K562 (cell line): ENCODE measurements at regions not wholly inside any gene's neighbourhood (a gene's known extent, or its start where the extent isn't known, plus 50 kb on each side); places are given as distances from the start of the nearest gene placed in this dataset.
A peak's percentile ranks its signal among the peaks of the same experiment; 100 is the strongest.

ENCODE experiments used
- ADNP ChIP-seq: fragments of 200-800 bp; sonication (Bioruptor generic); IDR thresholded peaks from 2 replicates; pipeline ENCODE4 v1.6.1; 2016; ENCODE audit warnings: missing genetic modification characterization, missing compliant biosample characterization
- CCAR2 ChIP-seq: fragments of 200-400 bp; formaldehyde crosslinking; IDR thresholded peaks from 2 replicates; pipeline ENCODE4 v1.6.1; 2017; ENCODE audit warnings: mild to moderate bottlenecking, low read depth, low read length
- FOXP1 ChIP-seq: sonication (generic); formaldehyde crosslinking; IDR thresholded peaks from 2 replicates; pipeline ENCODE4 v1.8.0; 2022; ENCODE audit warnings: mild to moderate bottlenecking, missing genetic modification reagents
- GATA2 ChIP-seq: sonication (generic); formaldehyde crosslinking; IDR thresholded peaks from 2 replicates; pipeline ENCODE4 v1.4.0; 2020; ENCODE audit warnings: mild to moderate bottlenecking, missing genetic modification reagents
- GATAD2B ChIP-seq: fragments of 450-650 bp; IDR thresholded peaks from 2 replicates; pipeline ENCODE4 v1.6.1; 2017; ENCODE audit warnings: mild to moderate bottlenecking, borderline replicate concordance
- HDGF ChIP-seq: fragments of 450-650 bp; IDR thresholded peaks from 2 replicates; pipeline ENCODE4 v1.6.1; 2016
- HNRNPH1 ChIP-seq: fragments of 200-400 bp; formaldehyde crosslinking; optimal IDR thresholded peaks from 2 replicates; pipeline ENCODE3; 2017; ENCODE audit warnings: low read depth, mild to moderate bottlenecking, low read length, moderate library complexity
- LCOR ChIP-seq: sonication (generic); formaldehyde crosslinking; IDR thresholded peaks from 2 replicates; pipeline ENCODE4 v1.8.0; 2022; ENCODE audit warnings: mild to moderate bottlenecking, missing genetic modification reagents
- NFIC ChIP-seq: fragments of 450-650 bp; IDR thresholded peaks from 2 replicates; pipeline ENCODE4 v1.6.1; 2017; ENCODE audit warnings: mild to moderate bottlenecking, inconsistent platforms
- REST ChIP-seq, 2 experiments: fragments of 450-650 bp; formaldehyde crosslinking in 1 of 2; IDR thresholded peaks; 2 replicates each; pipeline versions ENCODE4 v1.4.0 to v1.6.1; 2014 to 2020; ENCODE audit warnings: mild to moderate bottlenecking in 2 of 2, borderline replicate concordance in 1 of 2, low read depth in 1 of 2
- TEAD4 ChIP-seq, 2 experiments: sonication (generic) in 1 of 2; formaldehyde crosslinking in 1 of 2; IDR thresholded peaks; 2 replicates each; pipeline versions ENCODE4 v1.6.1 to v1.8.0; 2012 to 2022; ENCODE audit warnings: borderline replicate concordance in 1 of 2, inconsistent platforms in 1 of 2, low read length in 1 of 2, mild to moderate bottlenecking in 1 of 2, missing genetic modification reagents in 1 of 2
- TFE3 ChIP-seq: fragments of 450-650 bp; formaldehyde crosslinking; IDR thresholded peaks from 2 replicates; pipeline ENCODE4 v1.4.0; 2020; ENCODE audit warnings: mild to moderate bottlenecking, mixed read lengths
- ZFPM2 ChIP-seq: fragments of 250-450 bp; sonication (Bioruptor Pico); IDR thresholded peaks from 2 replicates; pipeline ENCODE4 v1.5.1; 2022; ENCODE audit warnings: mild to moderate bottlenecking
- ZKSCAN1 ChIP-seq: fragments of 150-350 bp; IDR thresholded peaks from 2 replicates; pipeline ENCODE4 v1.6.1; 2016; ENCODE audit warnings: low read depth, low read length
- ZNF79 ChIP-seq: fragments of 250-450 bp; sonication (Bioruptor Pico); IDR thresholded peaks from 2 replicates; pipeline ENCODE4 v1.4.0; 2020; ENCODE audit warnings: low read depth, mild to moderate bottlenecking, moderate library complexity
- TF ChIP-seq, protein P1 (sequence below): fragments of 150-350 bp; conservative IDR thresholded peaks from 2 replicates; pipeline ENCODE4 v1.6.1; 2014; ENCODE audit warnings: low read length
- TF ChIP-seq, protein P2 (sequence below): sonication (generic); formaldehyde crosslinking; IDR thresholded peaks from 2 replicates; pipeline ENCODE4 v1.9.0; 2022; ENCODE audit warnings: mild to moderate bottlenecking, missing genetic modification reagents

DNA sequence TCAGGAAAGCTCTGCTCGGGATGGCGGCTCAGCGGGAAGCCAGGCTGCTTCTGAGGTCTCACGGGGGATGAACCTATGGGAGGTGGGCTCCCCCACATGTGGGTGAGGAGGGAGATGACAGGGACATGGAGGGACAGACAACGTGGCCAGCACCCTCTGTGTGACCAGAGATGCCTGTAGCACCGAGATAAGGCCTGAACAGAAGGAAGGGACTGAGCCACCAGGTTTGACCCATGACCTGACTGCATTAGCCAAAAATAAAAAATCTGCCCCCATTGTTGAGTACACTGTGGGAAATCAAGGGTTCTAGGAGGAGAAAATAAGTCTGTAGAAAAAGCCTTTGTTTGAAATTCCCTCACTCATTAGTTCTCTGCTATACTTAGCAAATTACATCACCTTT is 105.7 kb downstream of the RNASET2 start (continued):
- TF ChIP-seq TFE3 (CRISPR knock-in tag), result no peak
- no peak for TF ChIP-seq ZNF79 (CRISPR knock-in tag)
- 0 out of 2 replicates have a peak, but pooled peaks have one; percentile 21 for TF ChIP-seq ZKSCAN1
- TF ChIP-seq GATA2 (CRISPR knock-in tag), result peak; percentile 82; the same call in 1 of the 2 replicates
- no peak for TF ChIP-seq ZFPM2
- TF ChIP-seq, protein P1, sequence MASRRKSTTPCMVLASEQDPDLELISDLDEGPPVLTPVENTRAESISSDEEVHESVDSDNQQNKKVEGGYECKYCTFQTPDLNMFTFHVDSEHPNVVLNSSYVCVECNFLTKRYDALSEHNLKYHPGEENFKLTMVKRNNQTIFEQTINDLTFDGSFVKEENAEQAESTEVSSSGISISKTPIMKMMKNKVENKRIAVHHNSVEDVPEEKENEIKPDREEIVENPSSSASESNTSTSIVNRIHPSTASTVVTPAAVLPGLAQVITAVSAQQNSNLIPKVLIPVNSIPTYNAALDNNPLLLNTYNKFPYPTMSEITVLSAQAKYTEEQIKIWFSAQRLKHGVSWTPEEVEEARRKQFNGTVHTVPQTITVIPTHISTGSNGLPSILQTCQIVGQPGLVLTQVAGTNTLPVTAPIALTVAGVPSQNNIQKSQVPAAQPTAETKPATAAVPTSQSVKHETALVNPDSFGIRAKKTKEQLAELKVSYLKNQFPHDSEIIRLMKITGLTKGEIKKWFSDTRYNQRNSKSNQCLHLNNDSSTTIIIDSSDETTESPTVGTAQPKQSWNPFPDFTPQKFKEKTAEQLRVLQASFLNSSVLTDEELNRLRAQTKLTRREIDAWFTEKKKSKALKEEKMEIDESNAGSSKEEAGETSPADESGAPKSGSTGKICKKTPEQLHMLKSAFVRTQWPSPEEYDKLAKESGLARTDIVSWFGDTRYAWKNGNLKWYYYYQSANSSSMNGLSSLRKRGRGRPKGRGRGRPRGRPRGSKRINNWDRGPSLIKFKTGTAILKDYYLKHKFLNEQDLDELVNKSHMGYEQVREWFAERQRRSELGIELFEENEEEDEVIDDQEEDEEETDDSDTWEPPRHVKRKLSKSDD, result no peak
- no peak for TF ChIP-seq REST (IDR thresholded peaks at IDR 0.05; ENCODE audit: borderline replicate concordance)
- TF ChIP-seq REST (CRISPR knock-in tag; IDR thresholded peaks at IDR 0.05; ENCODE audit: low read depth), result no peak
- TF ChIP-seq, protein P2, sequence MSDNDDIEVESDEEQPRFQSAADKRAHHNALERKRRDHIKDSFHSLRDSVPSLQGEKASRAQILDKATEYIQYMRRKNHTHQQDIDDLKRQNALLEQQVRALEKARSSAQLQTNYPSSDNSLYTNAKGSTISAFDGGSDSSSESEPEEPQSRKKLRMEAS (CRISPR knock-in tag), result peak; percentile 91
- TF ChIP-seq HNRNPH1, result no peak
- no peak for TF ChIP-seq CCAR2
- no peak for TF ChIP-seq GATAD2B
- TF ChIP-seq LCOR (CRISPR knock-in tag), result peak; percentile 72; the same call in 1 of the 2 replicates
- TF ChIP-seq ADNP (tag), result no peak
- peak; percentile 88 for TF ChIP-seq TEAD4 (IDR thresholded peaks at IDR 0.05; ENCODE audit: low read length)
- no peak for TF ChIP-seq TEAD4 (CRISPR knock-in tag; IDR thresholded peaks at IDR 0.05; ENCODE audit: borderline replicate concordance)
- no peak; the same call in 1 of the 2 replicates for TF ChIP-seq FOXP1 (CRISPR knock-in tag)
- TF ChIP-seq NFIC, result peak; percentile 53; the same call in 1 of the 2 replicates
- no peak for TF ChIP-seq HDGF
